K562 (cell line): ENCODE measurements at regions not wholly inside any gene's neighbourhood (a gene's known extent, or its start where the extent isn't known, plus 50 kb on each side); places are given as distances from the start of the nearest gene placed in this dataset.

Experiments used
- CBX3 ChIP-seq, 2 experiments: IDR thresholded peaks; 1 replicate in 1 of 2; 2 replicates in 1 of 2; pipeline ENCODE4 v1.6.1; 2012; ENCODE audit warnings: inconsistent platforms in 2 of 2, low read length in 2 of 2, borderline replicate concordance in 1 of 2, control low read depth in 1 of 2
- CREB1 ChIP-seq, 2 experiments: sonication (generic) in 1 of 2; formaldehyde crosslinking in 1 of 2; IDR thresholded peaks; 2 replicates each; pipeline versions ENCODE4 v1.6.1 to v1.8.0; 2012 to 2022; ENCODE audit warnings: inconsistent platforms in 1 of 2, mild to moderate bottlenecking in 1 of 2, missing genetic modification reagents in 1 of 2, moderate library complexity in 1 of 2
- ZBTB8A ChIP-seq: fragments of 450-650 bp; IDR thresholded peaks from 2 replicates; pipeline ENCODE4 v1.6.1; 2018; ENCODE audit warnings: mild to moderate bottlenecking, moderate library complexity; ENCODE audit not compliant: partially characterized antibody
- ZSCAN32 ChIP-seq: fragments of 450-650 bp; formaldehyde crosslinking; IDR thresholded peaks from 2 replicates; pipeline ENCODE4 v1.4.0; 2020; ENCODE audit warnings: mild to moderate bottlenecking, moderate library complexity
- TF ChIP-seq, protein P1 (sequence below), 3 experiments: IDR thresholded peaks in 2 of 3; conservative IDR thresholded peaks in 1 of 3; 2 replicates each; pipeline ENCODE4 v1.5.1; 2011 to 2012; ENCODE audit warnings: low read length in 3 of 3, mild to moderate bottlenecking in 3 of 3, control low read depth in 2 of 3, improper control_type of control experiment in 1 of 3, inconsistent platforms in 1 of 3, low read depth in 1 of 3, mixed read lengths in 1 of 3, moderate library complexity in 1 of 3; ENCODE audit not compliant: insufficient read depth in 2 of 3
- TF ChIP-seq, protein P2 (sequence below), 3 experiments: fragments of 200-800 bp in 1 of 3; fragments of 250-450 bp in 1 of 3; fragments of 450-650 bp in 1 of 3; sonication (Bioruptor Pico) in 1 of 3; sonication (Bioruptor generic) in 1 of 3; formaldehyde crosslinking in 1 of 3; IDR thresholded peaks; 2 replicates each; pipeline versions ENCODE4 v1.6.1 to v1.8.0; 2016 to 2022; ENCODE audit warnings: mild to moderate bottlenecking in 2 of 3, missing genetic modification characterization in 2 of 3, missing compliant biosample characterization in 1 of 3, moderate library complexity in 1 of 3

DNA sequence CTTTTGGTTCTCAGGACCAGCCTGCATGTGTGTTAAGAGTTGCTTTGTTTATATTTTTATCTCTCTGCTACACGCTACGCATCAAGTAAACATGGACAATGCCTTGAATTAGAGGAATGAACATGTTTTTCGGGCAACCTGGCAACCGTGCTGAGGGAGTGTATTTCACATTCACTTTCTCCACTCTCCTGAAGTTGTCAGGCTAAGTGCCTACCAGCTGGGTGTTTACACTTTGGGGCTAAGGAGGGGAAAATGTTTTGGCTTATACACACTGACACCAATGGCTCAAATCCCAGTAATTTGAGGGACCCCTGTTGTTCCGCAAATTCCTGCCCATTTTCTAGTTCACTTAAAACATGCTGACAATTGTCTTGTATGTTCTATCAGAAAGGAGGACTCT, 141.5 kb upstream of the PDE7B start:
- TF ChIP-seq, protein P1, sequence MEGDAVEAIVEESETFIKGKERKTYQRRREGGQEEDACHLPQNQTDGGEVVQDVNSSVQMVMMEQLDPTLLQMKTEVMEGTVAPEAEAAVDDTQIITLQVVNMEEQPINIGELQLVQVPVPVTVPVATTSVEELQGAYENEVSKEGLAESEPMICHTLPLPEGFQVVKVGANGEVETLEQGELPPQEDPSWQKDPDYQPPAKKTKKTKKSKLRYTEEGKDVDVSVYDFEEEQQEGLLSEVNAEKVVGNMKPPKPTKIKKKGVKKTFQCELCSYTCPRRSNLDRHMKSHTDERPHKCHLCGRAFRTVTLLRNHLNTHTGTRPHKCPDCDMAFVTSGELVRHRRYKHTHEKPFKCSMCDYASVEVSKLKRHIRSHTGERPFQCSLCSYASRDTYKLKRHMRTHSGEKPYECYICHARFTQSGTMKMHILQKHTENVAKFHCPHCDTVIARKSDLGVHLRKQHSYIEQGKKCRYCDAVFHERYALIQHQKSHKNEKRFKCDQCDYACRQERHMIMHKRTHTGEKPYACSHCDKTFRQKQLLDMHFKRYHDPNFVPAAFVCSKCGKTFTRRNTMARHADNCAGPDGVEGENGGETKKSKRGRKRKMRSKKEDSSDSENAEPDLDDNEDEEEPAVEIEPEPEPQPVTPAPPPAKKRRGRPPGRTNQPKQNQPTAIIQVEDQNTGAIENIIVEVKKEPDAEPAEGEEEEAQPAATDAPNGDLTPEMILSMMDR (IDR thresholded peaks at IDR 0.05 in 2 of 3, conservative IDR thresholded peaks at IDR 0.05 in 1 of 3; ENCODE audit: insufficient read depth in 2 of 3, low read depth in 1 of 3, low read length in 3 of 3): no peak
- TF ChIP-seq ZBTB8A: no peak
- TF ChIP-seq, protein P2, sequence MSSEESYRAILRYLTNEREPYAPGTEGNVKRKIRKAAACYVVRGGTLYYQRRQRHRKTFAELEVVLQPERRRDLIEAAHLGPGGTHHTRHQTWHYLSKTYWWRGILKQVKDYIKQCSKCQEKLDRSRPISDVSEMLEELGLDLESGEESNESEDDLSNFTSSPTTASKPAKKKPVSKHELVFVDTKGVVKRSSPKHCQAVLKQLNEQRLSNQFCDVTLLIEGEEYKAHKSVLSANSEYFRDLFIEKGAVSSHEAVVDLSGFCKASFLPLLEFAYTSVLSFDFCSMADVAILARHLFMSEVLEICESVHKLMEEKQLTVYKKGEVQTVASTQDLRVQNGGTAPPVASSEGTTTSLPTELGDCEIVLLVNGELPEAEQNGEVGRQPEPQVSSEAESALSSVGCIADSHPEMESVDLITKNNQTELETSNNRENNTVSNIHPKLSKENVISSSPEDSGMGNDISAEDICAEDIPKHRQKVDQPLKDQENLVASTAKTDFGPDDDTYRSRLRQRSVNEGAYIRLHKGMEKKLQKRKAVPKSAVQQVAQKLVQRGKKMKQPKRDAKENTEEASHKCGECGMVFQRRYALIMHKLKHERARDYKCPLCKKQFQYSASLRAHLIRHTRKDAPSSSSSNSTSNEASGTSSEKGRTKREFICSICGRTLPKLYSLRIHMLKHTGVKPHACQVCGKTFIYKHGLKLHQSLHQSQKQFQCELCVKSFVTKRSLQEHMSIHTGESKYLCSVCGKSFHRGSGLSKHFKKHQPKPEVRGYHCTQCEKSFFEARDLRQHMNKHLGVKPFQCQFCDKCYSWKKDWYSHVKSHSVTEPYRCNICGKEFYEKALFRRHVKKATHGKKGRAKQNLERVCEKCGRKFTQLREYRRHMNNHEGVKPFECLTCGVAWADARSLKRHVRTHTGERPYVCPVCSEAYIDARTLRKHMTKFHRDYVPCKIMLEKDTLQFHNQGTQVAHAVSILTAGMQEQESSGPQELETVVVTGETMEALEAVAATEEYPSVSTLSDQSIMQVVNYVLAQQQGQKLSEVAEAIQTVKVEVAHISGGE (CRISPR knock-in tag; IDR thresholded peaks at IDR 0.05): no peak
- no peak for TF ChIP-seq ZSCAN32 (CRISPR knock-in tag)
- no peak for TF ChIP-seq CBX3 (IDR thresholded peaks at IDR 0.05; ENCODE audit: borderline replicate concordance in 1 of 2, low read length in 2 of 2)
- no peak for TF ChIP-seq CREB1 (IDR thresholded peaks at IDR 0.05)
- TF ChIP-seq CREB1 (CRISPR knock-in tag; IDR thresholded peaks at IDR 0.05): no peak
